PC-9 (cell line): ENCODE measurements at regions not wholly inside any gene's neighbourhood (a gene's known extent, or its start where the extent isn't known, plus 50 kb on each side); places are given as distances from the start of the nearest gene placed in this dataset.

Experiments used
- CTCF ChIP-seq: fragments of 200-600 bp; sonication (generic); conservative IDR thresholded peaks from 2 replicates; pipeline ENCODE4 v1.6.1; 2017; ENCODE audit warnings: mixed run types, antibody characterized with exemption, mild to moderate bottlenecking, moderate library complexity
- EZH2 ChIP-seq: fragments of 200-600 bp; sonication (generic); IDR thresholded peaks from 2 replicates; pipeline ENCODE4 v1.8.0; 2017; ENCODE audit warnings: antibody characterized with exemption, low read depth

DNA sequence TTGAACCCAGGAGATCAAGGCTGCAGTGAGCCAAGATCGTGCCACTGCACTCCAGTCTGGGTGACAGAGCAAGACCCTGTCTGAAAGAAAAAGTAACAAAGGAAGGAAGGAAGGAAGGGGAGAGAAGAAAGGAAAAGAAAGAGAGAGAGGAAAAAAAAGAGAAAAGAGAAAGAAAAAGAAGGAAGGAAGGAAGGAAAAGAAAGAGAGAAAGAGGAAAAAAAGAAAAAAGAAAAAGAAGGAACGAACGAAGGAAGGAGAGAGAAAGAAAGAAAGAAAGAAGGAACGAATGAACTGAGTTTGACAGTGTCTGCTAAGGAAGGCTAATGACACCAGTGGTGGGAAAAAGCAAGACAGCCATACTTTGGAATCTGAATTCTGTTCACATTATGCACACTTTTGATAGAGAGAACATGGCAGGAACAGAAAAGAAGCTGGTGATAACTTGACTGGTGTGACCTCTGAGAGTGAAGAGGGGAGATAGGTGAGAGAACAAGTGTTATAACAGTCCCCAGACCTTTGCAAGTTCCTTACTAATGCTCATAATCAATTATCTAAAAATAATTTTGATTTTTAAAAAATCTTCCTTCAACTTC lies 93.3 kb upstream of the MYLIP start:
- no peak for TF ChIP-seq CTCF
- TF ChIP-seq EZH2: no peak
